K562 (cell line): ENCODE measurements at regions not wholly inside any gene's neighbourhood (a gene's known extent, or its start where the extent isn't known, plus 50 kb on each side); places are given as distances from the start of the nearest gene placed in this dataset.

Source experiments
- ATAC-seq: fragments of 200-7000 bp; cut with Tn5 transposase; 3 replicates; pipeline ENCODE4 v1.9.1; 2020; ENCODE audit warnings: moderate library complexity
- BruUV-seq: library from RNA; stranded (reverse); fragments of 400-500 nt; replicated peaks from 2 replicates; lab custom pipeline; 2021; lab: Mats Ljungman, UMichigan
- CTCF ChIA-PET: fragments of 300-600 bp; formaldehyde crosslinking; extraction: SDS; loops from one replicate; lab custom pipeline; 2021; ENCODE audit warnings: low intra/inter-chr PET ratio; lab: Yijun Ruan, JAX
- POLR2A ChIA-PET: fragments of 300-600, 350-650 bp; sonication (Branson Sonifier 250); formaldehyde crosslinking; extraction: SDS; loops from one replicate; lab custom pipeline; 2021; ENCODE audit warnings: antibody characterized with exemption, inconsistent platforms; lab: Yijun Ruan, JAX
- DNase-seq, 4 experiments: peaks; one replicate each; pipeline versions ENCODE4 v3.0.0 to v3.0.0-alpha.2; 2011 to 2018; ENCODE audit warnings: low spot score in 3 of 4, mixed read lengths in 3 of 4; ENCODE audit errors: extremely low read depth in 1 of 4
- FAIRE-seq: peaks from 2 replicates; lab custom pipeline; 2011; peaks lifted over from hg19 to GRCh38; lab: Jason Lieb, UNC
- H2AFZ ChIP-seq: 2 replicates; pipeline ENCODE4 v1.6.0; 2011; ENCODE audit warnings: low read depth, low read length, control low read depth, inconsistent platforms
- H3K27ac ChIP-seq: fragments of 200-600 bp; 3 replicates; pipeline ENCODE4 v1.8.0; 2011; ENCODE audit warnings: low read depth, mild to moderate bottlenecking, control low read depth, inconsistent platforms, low read length, moderate library complexity, mixed read lengths; ENCODE audit errors: extremely low read depth
- H3K27me3 ChIP-seq, 2 experiments: fragments of 300-600 bp in 1 of 2; 2 replicates in 1 of 2; 3 replicates in 1 of 2; pipeline versions ENCODE4 v1.6.0 to v1.8.0; 2011; ENCODE audit warnings: inconsistent platforms in 2 of 2, low read length in 2 of 2, mild to moderate bottlenecking in 1 of 2, mixed read lengths in 1 of 2, moderate library complexity in 1 of 2; ENCODE audit not compliant: control insufficient read depth in 2 of 2, insufficient read depth in 2 of 2
- H3K36me3 ChIP-seq: fragments of 300-600 bp; 3 replicates; pipeline ENCODE4 v1.8.0; 2011; ENCODE audit warnings: mild to moderate bottlenecking, low read length, inconsistent platforms; ENCODE audit not compliant: control insufficient read depth, insufficient read depth
- H3K4me1 ChIP-seq, 2 experiments: fragments of 200-600 bp in 1 of 2; replicated peaks in 1 of 2; 2 replicates in 1 of 2; 3 replicates in 1 of 2; pipeline versions ENCODE4 v1.5.1 to v1.8.0; 2011; ENCODE audit warnings: inconsistent platforms in 2 of 2, low read length in 2 of 2, mild to moderate bottlenecking in 1 of 2, mixed read lengths in 1 of 2, moderate library complexity in 1 of 2; ENCODE audit not compliant: control insufficient read depth in 2 of 2, insufficient read depth in 2 of 2
- H3K4me2 ChIP-seq: 2 replicates; pipeline ENCODE4 v1.6.1; 2011; ENCODE audit warnings: low read length, control low read depth, inconsistent platforms, mixed read lengths; ENCODE audit not compliant: insufficient read depth
- H3K4me3 ChIP-seq: fragments of 200-600 bp; sonication (generic), shearing (Covaris generic); 2 replicates; pipeline ENCODE4 v1.5.1; 2016; ENCODE audit warnings: control low read depth, inconsistent platforms
- H3K79me2 ChIP-seq: fragments of 200-600 bp; 3 replicates; pipeline ENCODE4 v1.8.0; 2011; ENCODE audit warnings: low read length, inconsistent platforms; ENCODE audit not compliant: control insufficient read depth, insufficient read depth
- H3K9ac ChIP-seq, 2 experiments: 2 replicates each; pipeline versions ENCODE4 v1.6.0 to v1.6.1; 2011; ENCODE audit warnings: low read depth in 2 of 2, low read length in 2 of 2, control low read depth in 1 of 2, inconsistent platforms in 1 of 2, mild to moderate bottlenecking in 1 of 2, mixed read lengths in 1 of 2; ENCODE audit not compliant: insufficient read depth in 1 of 2
- H3K9me1 ChIP-seq: one replicate; pipeline ENCODE4 v1.6.0; 2011; ENCODE audit warnings: inconsistent platforms, mild to moderate bottlenecking, low read length, moderate library complexity; ENCODE audit not compliant: control insufficient read depth, insufficient read depth
- H3K9me3 ChIP-seq: replicated peaks from 2 replicates; pipeline ENCODE4 v1.5.1; 2011; ENCODE audit warnings: low read depth, low read length, inconsistent platforms; ENCODE audit not compliant: control insufficient read depth, insufficient read depth
- H4K20me1 ChIP-seq: replicated peaks from 2 replicates; pipeline ENCODE4 v1.6.1; 2011; ENCODE audit warnings: low read length, inconsistent platforms, mixed read lengths; ENCODE audit not compliant: control insufficient read depth, insufficient read depth
- COPS2 ChIP-seq: fragments of 450-650 bp; conservative IDR thresholded peaks from 2 replicates; pipeline ENCODE4 v1.6.1; 2016; ENCODE audit warnings: mild to moderate bottlenecking, moderate library complexity
- DACH1 ChIP-seq: fragments of 450-650 bp; IDR thresholded peaks from 2 replicates; pipeline ENCODE4 v1.6.1; 2018; ENCODE audit not compliant: partially characterized antibody
- EZH2 ChIP-seq: IDR thresholded peaks from 2 replicates; pipeline ENCODE4 v1.6.1; 2012; ENCODE audit warnings: low read depth, mild to moderate bottlenecking, inconsistent platforms, low read length, borderline replicate concordance
- FOXP1 ChIP-seq: sonication (generic); formaldehyde crosslinking; IDR thresholded peaks from 2 replicates; pipeline ENCODE4 v1.8.0; 2022; ENCODE audit warnings: mild to moderate bottlenecking, missing genetic modification reagents
- GABPB2 ChIP-seq: fragments of 250-450 bp; sonication (Bioruptor Pico); conservative IDR thresholded peaks from 2 replicates; pipeline ENCODE4 v1.5.1; 2021; ENCODE audit warnings: mild to moderate bottlenecking
- GATA2 ChIP-seq: sonication (generic); formaldehyde crosslinking; IDR thresholded peaks from 2 replicates; pipeline ENCODE4 v1.4.0; 2020; ENCODE audit warnings: mild to moderate bottlenecking, missing genetic modification reagents
- MAFK ChIP-seq: IDR thresholded peaks from 2 replicates; pipeline ENCODE4 v1.6.1; 2011; ENCODE audit warnings: low read length, improper control_type of control experiment
- MNT ChIP-seq, 2 experiments: fragments of 450-650 bp; conservative IDR thresholded peaks; 2 replicates each; pipeline ENCODE4 v1.6.1; 2017; ENCODE audit warnings: mild to moderate bottlenecking in 2 of 2, moderate library complexity in 2 of 2
- PRDM10 ChIP-seq: fragments of 450-650 bp; IDR thresholded peaks from 2 replicates; pipeline ENCODE4 v1.6.1; 2018; ENCODE audit not compliant: partially characterized antibody
- WGBS: fragments of 100-300 bp; shearing (Covaris generic); methylation state at CpG from one replicate; pipeline ENCODE4 v1.1.6; 2016; ENCODE audit warnings: low coverage, mixed read lengths; ENCODE audit not compliant: insufficient coverage; ENCODE audit errors: missing lambda C conversion rate; 5-methylcytosine and 5-hydroxymethylcytosine counted together
- in situ Hi-C: fragments of 300-500 bp; cut with MboI; formaldehyde crosslinking; loops from 4 replicates; pipeline ENCODE4 v1.15.0; 2018; ENCODE audit warnings: inconsistent platforms, mixed read lengths
- intact Hi-C: fragments of 100-400 bp; cut with micrococcal nuclease; formaldehyde crosslinking; loops from 2 replicates; pipeline ENCODE4 v1.14.2; 2022
- TF ChIP-seq, protein P1 (sequence below): fragments of 250-450 bp; sonication (Bioruptor Pico); IDR thresholded peaks from 2 replicates; pipeline ENCODE4 v1.8.0; 2022; ENCODE audit warnings: inconsistent platforms

DNA sequence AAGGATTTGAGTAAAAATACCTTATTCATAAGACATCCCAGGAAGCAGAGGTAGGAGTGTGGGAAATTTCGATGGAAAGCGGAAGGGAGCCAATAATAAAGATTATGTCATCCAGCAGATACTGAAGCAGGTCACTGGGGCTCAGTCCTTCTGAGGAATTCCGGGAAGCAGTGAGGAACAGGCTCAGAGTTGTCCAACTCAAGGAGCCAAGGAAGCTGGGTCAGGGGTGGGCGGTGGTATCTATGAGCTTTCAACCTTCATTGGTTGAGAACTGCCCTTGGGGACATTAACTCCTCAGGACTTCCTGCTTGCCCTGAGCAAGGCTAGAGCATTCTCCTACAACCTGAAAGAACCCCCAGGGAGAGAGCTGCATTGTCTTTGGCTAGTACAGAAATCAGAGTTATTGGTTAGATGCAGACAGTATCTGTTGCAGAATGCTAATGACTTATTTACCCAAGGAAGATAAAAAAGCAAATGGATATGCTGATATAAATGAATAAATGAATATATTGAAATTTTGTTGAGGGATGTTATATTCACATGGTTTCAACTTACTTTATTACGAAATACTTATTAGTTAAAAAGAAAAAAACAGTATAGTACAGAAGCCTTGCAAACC lies 68.2 kb downstream of the DMP1 start:
- Histone ChIP-seq H3K27ac (no peak overlapping the region), H3K4me2 (no peak overlapping the region), H3K27me3 (no peaks in the 10 kb centered on the region), H3K9me3 (no peaks in the 10 kb centered on the region), H3K4me3 (no peak overlapping the region), H4K20me1 (no peaks in the 10 kb centered on the region), H2AFZ (no peak overlapping the region), H3K9ac (no peak overlapping the region), H3K79me2 (no peaks in the 10 kb centered on the region), H3K9me1 (no peaks in the 10 kb centered on the region), H3K4me1 (no peaks in the 10 kb centered on the region), H3K36me3 (no peaks in the 10 kb centered on the region)
- in situ Hi-C loops: no loop called here
- no TSS peak for BruUV-seq
- CTCF ChIA-PET: no interaction called here
- FAIRE-seq (no peak), ATAC-seq (no peak), DNase-seq (no peak)
- 0% methylated on average over 5 of the region's 5 CpGs for WGBS
- POLR2A ChIA-PET: interaction anchor here (0.8 kb wide), 1 partner anchor 792 kb away, joined by 3 read pairs; no protein-coding TSS in a partner anchor
- intact Hi-C loops: no loop called here
- TF ChIP-seq COPS2: no peak
- TF ChIP-seq, protein P1, sequence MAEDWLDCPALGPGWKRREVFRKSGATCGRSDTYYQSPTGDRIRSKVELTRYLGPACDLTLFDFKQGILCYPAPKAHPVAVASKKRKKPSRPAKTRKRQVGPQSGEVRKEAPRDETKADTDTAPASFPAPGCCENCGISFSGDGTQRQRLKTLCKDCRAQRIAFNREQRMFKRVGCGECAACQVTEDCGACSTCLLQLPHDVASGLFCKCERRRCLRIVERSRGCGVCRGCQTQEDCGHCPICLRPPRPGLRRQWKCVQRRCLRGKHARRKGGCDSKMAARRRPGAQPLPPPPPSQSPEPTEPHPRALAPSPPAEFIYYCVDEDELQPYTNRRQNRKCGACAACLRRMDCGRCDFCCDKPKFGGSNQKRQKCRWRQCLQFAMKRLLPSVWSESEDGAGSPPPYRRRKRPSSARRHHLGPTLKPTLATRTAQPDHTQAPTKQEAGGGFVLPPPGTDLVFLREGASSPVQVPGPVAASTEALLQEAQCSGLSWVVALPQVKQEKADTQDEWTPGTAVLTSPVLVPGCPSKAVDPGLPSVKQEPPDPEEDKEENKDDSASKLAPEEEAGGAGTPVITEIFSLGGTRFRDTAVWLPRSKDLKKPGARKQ (CRISPR knock-in tag): no peak
- TF ChIP-seq GATA2 (CRISPR knock-in tag): no peak
- TF ChIP-seq FOXP1: no peak
- TF ChIP-seq EZH2: no peak
- no peak for TF ChIP-seq MNT (conservative IDR thresholded peaks at IDR 0.05)
- no peak for TF ChIP-seq MAFK
- no peak for TF ChIP-seq DACH1
- no peak for TF ChIP-seq PRDM10
- TF ChIP-seq GABPB2 (CRISPR knock-in tag): no peak
